ACC112 (cell line): ENCODE measurements at regions not wholly inside any gene's neighbourhood (a gene's known extent, or its start where the extent isn't known, plus 50 kb on each side); places are given as distances from the start of the nearest gene placed in this dataset.
"Not testable (repeated sequence)": the region's sequence is repeated elsewhere in the genome, so short reads cannot be mapped to it uniquely, and the experiment has no call there.

ENCODE experiments used
- H2AFZ ChIP-seq: fragments of 200-600 bp; sonication (generic); one replicate; pipeline ENCODE4 v1.6.0; 2017; ENCODE audit warnings: antibody characterized with exemption, low read length; ENCODE audit not compliant: unreplicated experiment
- H3K27ac ChIP-seq: fragments of 200-600 bp; sonication (generic); 2 replicates; pipeline ENCODE4 v1.5.1; 2014; ENCODE audit warnings: low read depth, mild to moderate bottlenecking, antibody characterized with exemption, low read length, moderate library complexity
- H3K27me3 ChIP-seq: fragments of 200-600 bp; sonication (generic); 2 replicates; pipeline ENCODE4 v1.6.1; 2014; ENCODE audit warnings: mild to moderate bottlenecking, antibody characterized with exemption, low read length, moderate library complexity, mixed read lengths; ENCODE audit not compliant: insufficient read depth
- H3K36me3 ChIP-seq: fragments of 200-600 bp; sonication (generic); 2 replicates; pipeline ENCODE4 v1.6.1; 2016; ENCODE audit warnings: mild to moderate bottlenecking, antibody characterized with exemption, low read length, moderate library complexity, mixed read lengths; ENCODE audit not compliant: insufficient read depth
- H3K4me1 ChIP-seq: fragments of 200-600 bp; sonication (generic); one replicate; pipeline ENCODE4 v1.6.1; 2016; ENCODE audit warnings: low read length, mixed read lengths; ENCODE audit not compliant: insufficient read depth, unreplicated experiment, control insufficient read depth
- H3K4me3 ChIP-seq: fragments of 200-600 bp; sonication (generic); 2 replicates; pipeline ENCODE4 v1.5.1; 2014; ENCODE audit warnings: mild to moderate bottlenecking, low read depth, low read length
- H3K79me2 ChIP-seq: fragments of 200-600 bp; sonication (generic); one replicate; pipeline ENCODE4 v1.6.0; 2016; ENCODE audit warnings: low read length; ENCODE audit not compliant: control insufficient read depth, unreplicated experiment, insufficient read depth

GRCh38 chr15:95149036-95149435 is 917.7 kb downstream of the MCTP2 start:
- no peaks in the 10 kb centered on the region for H3K36me3 ChIP-seq
- H3K4me1 ChIP-seq, result no peaks in the 10 kb centered on the region
- no peaks in the 10 kb centered on the region for H3K79me2 ChIP-seq
- H3K27me3 ChIP-seq, result no peaks in the 10 kb centered on the region
- H3K4me3 ChIP-seq, result no peak overlapping the region
- no peak overlapping the region for H3K27ac ChIP-seq
- H2AFZ ChIP-seq, result no peak overlapping the region

- Histone ChIP-seq H2AFZ (no peak overlapping the region), H3K36me3 (no peaks in the 10 kb centered on the region), H3K79me2 (no peaks in the 10 kb centered on the region), H3K4me1 (no peaks in the 10 kb centered on the region), H3K27ac (no peak overlapping the region), H3K4me3 (no peak overlapping the region), H3K27me3 (no peaks in the 10 kb centered on the region)
Observed at GRCh38 chr15:95149771-95150170, 918.4 kb downstream of the MCTP2 start.

GRCh38 chr15:95150466-95150865 is 919.1 kb downstream of the MCTP2 start:
- H3K79me2 ChIP-seq, result no peaks in the 10 kb centered on the region
- H3K4me1 ChIP-seq, result no peaks in the 10 kb centered on the region
- no peaks in the 10 kb centered on the region for H3K36me3 ChIP-seq
- no peak overlapping the region for H3K4me3 ChIP-seq
- no peak overlapping the region for H3K27ac ChIP-seq
- H3K27me3 ChIP-seq, result no peaks in the 10 kb centered on the region
- H2AFZ ChIP-seq, result no peak overlapping the region

GRCh38 chr15:95152741-95153140 is 921.4 kb downstream of the MCTP2 start:
- no peak overlapping the region for H3K27ac ChIP-seq
- no peaks in the 10 kb centered on the region for H3K79me2 ChIP-seq
- H3K4me1 ChIP-seq, result no peaks in the 10 kb centered on the region
- no peaks in the 10 kb centered on the region for H3K27me3 ChIP-seq
- no peak overlapping the region for H2AFZ ChIP-seq
- no peak overlapping the region for H3K4me3 ChIP-seq
- no peaks in the 10 kb centered on the region for H3K36me3 ChIP-seq

DNA sequence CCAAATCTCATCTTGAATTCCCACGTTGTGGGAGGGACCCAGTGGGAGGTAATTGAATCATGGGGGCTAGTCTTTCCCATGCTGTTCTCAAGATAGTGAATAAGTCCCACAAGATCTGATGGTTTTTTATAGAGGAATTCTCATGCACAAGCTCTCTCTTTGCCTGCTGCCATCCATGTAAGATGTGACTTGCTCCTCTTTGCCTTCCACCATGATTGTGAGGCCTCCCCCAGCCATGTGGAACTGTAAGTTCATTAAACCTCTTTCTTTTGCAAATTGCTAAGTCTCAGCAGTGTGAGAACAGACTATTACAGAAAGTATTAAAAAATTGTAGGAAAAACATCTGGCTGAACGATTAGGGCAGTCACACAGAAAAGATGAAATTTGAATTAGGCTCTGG is 921.8 kb downstream of the MCTP2 start:
- H3K4me3 ChIP-seq, H3K36me3 ChIP-seq, H3K27ac ChIP-seq, H3K4me1 ChIP-seq, H3K27me3 ChIP-seq, H2AFZ ChIP-seq, H3K79me2 ChIP-seq: not testable (repeated sequence)

GRCh38 chr15:95160316-95160715 is 929.0 kb downstream of the MCTP2 start:
- Histone ChIP-seq H3K4me3 (no peak overlapping the region), H3K79me2 (no peaks in the 10 kb centered on the region), H3K27ac (no peak overlapping the region), H2AFZ (no peak overlapping the region), H3K27me3 (no peaks in the 10 kb centered on the region), H3K4me1 (peaks cover 18% of the 10 kb centered on the region), H3K36me3 (no peaks in the 10 kb centered on the region)

- Histone ChIP-seq H3K79me2 (no peaks in the 10 kb centered on the region), H2AFZ (no peak overlapping the region), H3K27me3 (no peaks in the 10 kb centered on the region), H3K36me3 (no peaks in the 10 kb centered on the region), H3K27ac (peak overlapping the region; percentile 73), H3K4me1 (peaks cover 18% of the 10 kb centered on the region), H3K4me3 (no peak overlapping the region)
Observed at GRCh38 chr15:95162069-95162468, 930.7 kb downstream of the MCTP2 start.

DNA sequence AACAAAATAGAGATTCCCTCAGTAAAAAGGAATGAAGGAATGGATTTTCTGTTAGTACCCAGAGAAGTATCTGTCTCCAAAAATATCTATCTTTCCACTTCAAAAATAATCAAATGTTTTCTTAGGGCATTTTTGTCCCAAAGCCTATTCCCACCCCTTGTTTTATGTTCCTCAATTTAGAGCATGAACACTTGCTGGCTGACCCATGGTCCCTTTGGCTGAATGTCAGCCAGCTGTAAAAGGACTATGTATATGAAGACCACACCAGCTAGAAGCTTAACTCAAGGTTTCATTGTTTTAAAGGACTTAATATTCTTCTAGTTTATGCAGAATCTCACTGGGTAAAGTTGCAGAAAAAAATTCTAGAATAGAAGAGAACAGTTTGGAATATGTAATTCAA is 931.2 kb downstream of the MCTP2 start:
- Histone ChIP-seq H2AFZ (no peak overlapping the region), H3K79me2 (no peaks in the 10 kb centered on the region), H3K27me3 (no peaks in the 10 kb centered on the region), H3K4me1 (peaks cover 18% of the 10 kb centered on the region), H3K27ac (peak overlapping the region; percentile 73), H3K36me3 (no peaks in the 10 kb centered on the region), H3K4me3 (0 out of 2 replicates have a peak overlapping the region, but pooled peaks have one; percentile 13)

DNA sequence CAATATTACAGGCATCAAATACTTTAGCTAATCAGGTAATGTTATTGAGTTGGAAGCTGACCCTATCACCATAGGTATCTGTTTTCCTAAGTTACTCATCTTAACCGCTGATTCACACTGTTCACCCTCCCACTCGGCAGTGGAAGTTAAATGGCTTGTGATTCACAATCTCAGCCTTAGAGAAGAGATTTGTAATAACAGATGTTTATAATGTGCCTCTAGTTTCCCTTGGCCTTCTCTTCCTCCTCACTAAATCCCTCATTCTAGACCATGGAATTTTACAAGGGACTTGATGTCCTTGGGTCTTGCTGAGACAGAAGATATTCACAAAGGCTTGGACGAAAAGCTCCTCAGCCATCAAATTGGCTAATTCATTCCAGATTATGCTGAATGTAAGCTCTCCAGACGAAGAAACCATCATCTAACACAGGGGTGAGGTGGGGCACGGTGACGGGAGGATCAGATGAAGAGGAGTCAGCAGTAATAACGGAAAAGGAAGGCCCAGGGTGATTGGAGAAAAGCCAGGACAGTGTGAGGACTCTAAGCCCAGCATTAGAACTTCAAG is 931.7 kb downstream of the MCTP2 start:
- Histone ChIP-seq H3K27me3 (no peaks in the 10 kb centered on the region), H3K36me3 (no peaks in the 10 kb centered on the region), H3K79me2 (no peaks in the 10 kb centered on the region), H3K27ac (peak overlapping the region; percentile 73), H3K4me1 (peaks cover 18% of the 10 kb centered on the region), H2AFZ (peak overlapping the region; percentile 58), H3K4me3 (peak overlapping the region; percentile 13; the same call in 1 of the 2 replicates)

GRCh38 chr15:95168152-95168551 is 936.8 kb downstream of the MCTP2 start:
- Histone ChIP-seq H3K4me1 (peaks cover 7% of the 10 kb centered on the region), H3K27ac (no peak overlapping the region), H2AFZ (no peak overlapping the region), H3K4me3 (no peak overlapping the region), H3K27me3 (no peaks in the 10 kb centered on the region), H3K36me3 (no peaks in the 10 kb centered on the region), H3K79me2 (no peaks in the 10 kb centered on the region)

DNA sequence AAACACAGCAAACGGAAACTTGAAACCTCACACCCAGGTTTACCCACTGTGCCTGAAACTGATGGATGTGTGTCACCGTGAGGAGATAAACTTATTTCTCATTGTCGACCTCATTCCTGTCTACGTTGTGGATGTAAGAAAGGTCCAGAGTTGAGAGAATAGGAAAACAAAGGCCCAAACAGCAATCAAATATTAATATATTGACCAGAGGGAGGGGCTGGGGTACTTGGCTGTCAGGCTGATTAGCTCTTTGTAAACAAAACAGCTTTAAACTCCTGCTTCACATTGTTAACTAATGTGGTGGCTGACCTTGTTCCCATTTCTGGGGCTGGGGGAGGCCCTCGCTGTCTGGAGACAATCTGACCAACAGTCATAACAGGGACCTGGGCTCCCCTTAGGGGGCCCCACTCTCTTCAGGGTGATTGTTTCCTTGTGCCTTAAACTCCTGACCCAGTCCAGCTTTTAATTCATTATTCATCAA is 937.6 kb downstream of the MCTP2 start:
- Histone ChIP-seq H3K27ac (no peak overlapping the region), H3K79me2 (no peaks in the 10 kb centered on the region), H3K36me3 (no peaks in the 10 kb centered on the region), H3K4me1 (no peaks in the 10 kb centered on the region), H3K27me3 (no peaks in the 10 kb centered on the region), H2AFZ (no peak overlapping the region), H3K4me3 (no peak overlapping the region)
